GM12865 (cell line): ENCODE measurements at regions not wholly inside any gene's neighbourhood (a gene's known extent, or its start where the extent isn't known, plus 50 kb on each side); places are given as distances from the start of the nearest gene placed in this dataset.

Experiments used
- DNase-seq: peaks from one replicate; pipeline ENCODE4 v3.0.0; 2010; ENCODE audit warnings: low read depth
- H3K4me3 ChIP-seq: 2 replicates; pipeline ENCODE4 v1.5.1; 2011; ENCODE audit warnings: mild to moderate bottlenecking, low read depth, low read length, control low read depth
- CTCF ChIP-seq: IDR thresholded peaks from 2 replicates; pipeline ENCODE4 v1.5.1; 2011; ENCODE audit warnings: low read length, control low read depth, low read depth, inconsistent platforms; ENCODE audit not compliant: insufficient read depth; ENCODE audit errors: missing control alignments

- H3K4me3 ChIP-seq = no peak overlapping the region
- no peak for DNase-seq
- TF ChIP-seq CTCF = no peak
These were observed 1537.7 kb upstream of the GOT2 start for GRCh38 chr16:60271781-60272180.

- no peak overlapping the region for H3K4me3 ChIP-seq
- TF ChIP-seq CTCF = no peak
- no peak for DNase-seq
These were observed 1537.1 kb upstream of the GOT2 start for GRCh38 chr16:60271025-60271771.

- no peak overlapping the region for H3K4me3 ChIP-seq
- no peak for TF ChIP-seq CTCF
- DNase-seq = no peak
These were observed 1527.3 kb upstream of the GOT2 start for GRCh38 chr16:60261425-60261824.

DNA sequence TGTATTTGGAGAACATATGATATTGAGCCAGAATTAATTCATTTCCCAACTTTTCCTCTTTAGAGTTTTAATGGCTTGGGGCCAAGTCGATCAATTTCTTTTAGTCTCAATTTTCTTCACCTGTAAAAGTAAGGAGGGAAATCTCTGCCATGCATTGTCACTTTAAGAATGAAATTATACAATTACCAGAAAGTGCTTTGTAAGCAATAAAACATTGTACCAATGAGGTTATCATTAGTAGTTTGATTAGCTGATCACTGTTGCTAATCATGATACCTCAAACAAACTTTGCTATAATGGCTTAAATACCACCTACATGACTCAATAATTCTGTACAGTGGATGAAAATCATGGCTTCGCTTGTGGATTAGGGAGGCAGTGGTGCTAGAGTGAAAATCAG lies 1525.8 kb upstream of the GOT2 start:
- no peak for DNase-seq
- no peak overlapping the region for H3K4me3 ChIP-seq
- no peak for TF ChIP-seq CTCF

DNA sequence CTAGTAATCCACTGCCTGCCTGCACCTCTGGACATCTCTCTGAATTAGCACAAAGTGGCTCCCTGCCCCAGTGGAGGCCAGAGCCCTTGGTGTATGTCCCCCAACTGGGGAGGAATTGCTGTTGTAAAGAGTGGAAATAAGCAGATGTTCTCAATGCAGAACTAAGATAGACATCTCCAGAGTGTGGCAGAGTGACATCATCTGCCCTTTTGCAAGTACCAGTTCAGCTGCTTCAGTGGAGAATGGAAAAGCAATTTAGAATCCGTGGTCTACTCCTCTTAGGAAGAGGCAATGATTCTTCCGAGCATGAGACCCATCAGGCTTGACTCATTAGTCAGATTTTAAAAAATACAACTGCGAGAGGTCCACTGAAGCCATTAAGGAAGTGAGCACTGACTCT lies 1512.0 kb upstream of the GOT2 start:
- no peak for TF ChIP-seq CTCF
- DNase-seq = no peak
- no peak overlapping the region for H3K4me3 ChIP-seq

GRCh38 chr16:60241671-60242070 lies 1507.6 kb upstream of the GOT2 start:
- no peak for TF ChIP-seq CTCF
- H3K4me3 ChIP-seq = no peak overlapping the region

DNA sequence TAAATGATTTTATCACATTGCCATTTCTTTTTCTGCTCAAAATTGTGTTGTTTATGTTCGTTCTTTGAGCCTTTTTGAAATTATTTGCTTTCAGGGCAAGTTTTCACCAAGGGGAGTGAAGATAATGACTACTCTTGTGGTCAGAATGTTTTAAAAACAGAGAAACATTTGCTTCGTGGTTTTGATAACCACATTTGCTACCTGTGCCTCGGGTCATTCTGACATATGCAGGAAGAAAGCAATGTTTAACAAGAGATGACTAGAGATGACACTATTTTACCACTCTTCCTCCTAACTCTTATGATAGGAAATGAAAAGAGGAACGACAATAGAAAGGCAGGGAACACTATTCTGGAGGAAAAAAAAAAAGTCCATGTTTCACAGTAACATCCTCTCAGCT lies 1496.5 kb upstream of the GOT2 start:
- no peak for DNase-seq
- no peak for TF ChIP-seq CTCF
- no peak overlapping the region for H3K4me3 ChIP-seq

More at GRCh38 chr16:60241671-60242070, 1507.6 kb upstream of the GOT2 start:
- no peak for DNase-seq
